ENCODE measurements at regions not wholly inside any gene's neighbourhood (a gene's known extent, or its start where the extent isn't known, plus 50 kb on each side); places are given as distances from the start of the nearest gene placed in this dataset.
"Not testable (repeated sequence)": the region's sequence is repeated elsewhere in the genome, so short reads cannot be mapped to it uniquely, and the experiment has no call there.

- no peak for DNase-seq (ENCODE audit: low read depth, low spot score)
Observed at GRCh38 chrX:34270434-34270833, 138.3 kb upstream of the FAM47A start.

GRCh38 chrX:34238896-34239295 is 106.8 kb upstream of the FAM47A start:
- DNase-seq (ENCODE audit: low read depth, low spot score): no peak

- DNase-seq (ENCODE audit: low read depth, low spot score): not testable (repeated sequence)
Observed at GRCh38 chrX:34230156-34230555, 98.0 kb upstream of the FAM47A start.

- no peak for DNase-seq (ENCODE audit: low read depth, low spot score)
Observed at GRCh38 chrX:34227804-34228203, 95.7 kb upstream of the FAM47A start.

GRCh38 chrX:34223574-34223973 is 91.5 kb upstream of the FAM47A start:
- DNase-seq (ENCODE audit: low read depth, low spot score): no peak

GRCh38 chrX:34218063-34218462 is 85.9 kb upstream of the FAM47A start:
- no peak for DNase-seq (ENCODE audit: low read depth, low spot score)

GRCh38 chrX:34197946-34198345 is 65.8 kb upstream of the FAM47A start:
- DNase-seq (ENCODE audit: low read depth, low spot score): no peak
